Suprapubic skin (tissue), 4 donors: ENCODE measurements at regions not wholly inside any gene's neighbourhood (a gene's known extent, or its start where the extent isn't known, plus 50 kb on each side); places are given as distances from the start of the nearest gene placed in this dataset.

Source experiments
- CTCF ChIP-seq, 2 donors: fragments of 200-600 bp in 1 of 2; fragments of 450-650 bp in 1 of 2; sonication (generic) in 1 of 2; IDR thresholded peaks; one replicate each; pipeline ENCODE4 v1.5.1; 2016 to 2019; ENCODE audit warnings: antibody characterized with exemption in 2 of 2, mild to moderate bottlenecking in 1 of 2, moderate library complexity in 1 of 2
- POLR2A ChIP-seq, 2 donors: fragments of 450-650 bp; IDR thresholded peaks; one replicate each; pipeline ENCODE4 v1.6.1; 2017; ENCODE audit warnings: antibody characterized with exemption in 2 of 2, mild to moderate bottlenecking in 2 of 2, moderate library complexity in 2 of 2
- POLR2AphosphoS5 ChIP-seq, 3 donors: sonication (generic); formaldehyde crosslinking; IDR thresholded peaks; one replicate each; pipeline ENCODE4 v1.6.1; 2017; ENCODE audit warnings: antibody characterized with exemption in 3 of 3

- TF ChIP-seq POLR2AphosphoS5 (IDR thresholded peaks at IDR 0.05), result no peak
- TF ChIP-seq POLR2A (IDR thresholded peaks at IDR 0.05), result no peak
- no peak for TF ChIP-seq CTCF (IDR thresholded peaks at IDR 0.05)
Measured at GRCh38 chr2:57897920-57898319, 148.7 kb upstream of the VRK2 start.
